Right atrium auricular region (tissue), 2 donors: ENCODE measurements at regions not wholly inside any gene's neighbourhood (a gene's known extent, or its start where the extent isn't known, plus 50 kb on each side); places are given as distances from the start of the nearest gene placed in this dataset.
"Not testable (repeated sequence)": the region's sequence is repeated elsewhere in the genome, so short reads cannot be mapped to it uniquely, and the experiment has no call there.

Experiments
- DNase-seq: peaks from one replicate; pipeline ENCODE4 v3.0.0-alpha.2; 2019; ENCODE audit warnings: low spot score
- H3K27ac ChIP-seq, 2 donors: fragments of 200-600 bp; sonication (generic); 1 replicate in 1 of 2; 2 replicates in 1 of 2; pipeline ENCODE4 v1.5.1; 2016 to 2019
- H3K27me3 ChIP-seq, 2 donors: fragments of 200-600 bp; sonication (generic); one replicate each; pipeline versions ENCODE4 v1.5.1 to v1.6.0; 2017 to 2019
- H3K36me3 ChIP-seq: fragments of 200-600 bp; sonication (generic); one replicate; pipeline ENCODE4 v1.5.1; 2016
- H3K4me1 ChIP-seq, 2 donors: fragments of 200-600 bp; sonication (generic); one replicate each; pipeline versions ENCODE4 v1.5.1 to v1.6.0; 2017 to 2019
- H3K4me3 ChIP-seq, 2 donors: fragments of 200-600 bp; sonication (generic); 1 replicate in 1 of 2; 2 replicates in 1 of 2; pipeline ENCODE4 v1.5.1; 2017 to 2019; ENCODE audit warnings: mild to moderate bottlenecking in 1 of 2, moderate library complexity in 1 of 2
- H3K9me3 ChIP-seq, 2 donors: fragments of 200-600 bp; sonication (generic); one replicate each; pipeline ENCODE4 v1.5.1; 2019
- TF ChIP-seq, protein P1 (sequence below), 2 donors: fragments of 200-600 bp; sonication (generic); IDR thresholded peaks; one replicate each; pipeline ENCODE4 v1.5.1; 2019; ENCODE audit warnings: antibody characterized with exemption in 2 of 2

DNA sequence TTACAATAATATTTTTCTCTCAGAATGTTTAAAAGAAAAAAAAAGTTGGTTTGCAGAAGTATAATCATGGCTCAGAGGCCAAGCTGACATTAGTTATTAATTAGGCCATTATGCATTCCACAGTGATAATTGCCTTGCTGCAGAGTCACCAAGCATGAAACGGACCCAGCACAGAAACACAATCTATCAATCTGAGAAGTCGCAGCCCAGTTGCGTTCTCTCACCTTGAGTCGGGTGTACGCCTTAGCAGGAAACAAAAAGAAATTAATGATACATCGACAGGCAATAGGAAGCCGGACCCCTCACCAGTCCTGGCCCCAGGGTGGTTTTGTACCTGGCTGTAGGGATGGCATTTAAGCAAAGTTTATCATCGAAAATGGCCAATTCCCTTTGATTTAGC, 129.7 kb downstream of the PHETA1 start:
- H3K36me3 ChIP-seq = no peaks in the 10 kb centered on the region
- no peak overlapping the region for H3K27ac ChIP-seq
- no peaks in the 10 kb centered on the region for H3K4me1 ChIP-seq
- peaks cover 0 to 14% of the 10 kb centered on the region in 2 donors for H3K9me3 ChIP-seq
- no peaks in the 10 kb centered on the region for H3K27me3 ChIP-seq
- DNase-seq = no peak
- TF ChIP-seq, protein P1, sequence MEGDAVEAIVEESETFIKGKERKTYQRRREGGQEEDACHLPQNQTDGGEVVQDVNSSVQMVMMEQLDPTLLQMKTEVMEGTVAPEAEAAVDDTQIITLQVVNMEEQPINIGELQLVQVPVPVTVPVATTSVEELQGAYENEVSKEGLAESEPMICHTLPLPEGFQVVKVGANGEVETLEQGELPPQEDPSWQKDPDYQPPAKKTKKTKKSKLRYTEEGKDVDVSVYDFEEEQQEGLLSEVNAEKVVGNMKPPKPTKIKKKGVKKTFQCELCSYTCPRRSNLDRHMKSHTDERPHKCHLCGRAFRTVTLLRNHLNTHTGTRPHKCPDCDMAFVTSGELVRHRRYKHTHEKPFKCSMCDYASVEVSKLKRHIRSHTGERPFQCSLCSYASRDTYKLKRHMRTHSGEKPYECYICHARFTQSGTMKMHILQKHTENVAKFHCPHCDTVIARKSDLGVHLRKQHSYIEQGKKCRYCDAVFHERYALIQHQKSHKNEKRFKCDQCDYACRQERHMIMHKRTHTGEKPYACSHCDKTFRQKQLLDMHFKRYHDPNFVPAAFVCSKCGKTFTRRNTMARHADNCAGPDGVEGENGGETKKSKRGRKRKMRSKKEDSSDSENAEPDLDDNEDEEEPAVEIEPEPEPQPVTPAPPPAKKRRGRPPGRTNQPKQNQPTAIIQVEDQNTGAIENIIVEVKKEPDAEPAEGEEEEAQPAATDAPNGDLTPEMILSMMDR (IDR thresholded peaks at IDR 0.05) = no peak
- H3K4me3 ChIP-seq = no peak overlapping the region

DNA sequence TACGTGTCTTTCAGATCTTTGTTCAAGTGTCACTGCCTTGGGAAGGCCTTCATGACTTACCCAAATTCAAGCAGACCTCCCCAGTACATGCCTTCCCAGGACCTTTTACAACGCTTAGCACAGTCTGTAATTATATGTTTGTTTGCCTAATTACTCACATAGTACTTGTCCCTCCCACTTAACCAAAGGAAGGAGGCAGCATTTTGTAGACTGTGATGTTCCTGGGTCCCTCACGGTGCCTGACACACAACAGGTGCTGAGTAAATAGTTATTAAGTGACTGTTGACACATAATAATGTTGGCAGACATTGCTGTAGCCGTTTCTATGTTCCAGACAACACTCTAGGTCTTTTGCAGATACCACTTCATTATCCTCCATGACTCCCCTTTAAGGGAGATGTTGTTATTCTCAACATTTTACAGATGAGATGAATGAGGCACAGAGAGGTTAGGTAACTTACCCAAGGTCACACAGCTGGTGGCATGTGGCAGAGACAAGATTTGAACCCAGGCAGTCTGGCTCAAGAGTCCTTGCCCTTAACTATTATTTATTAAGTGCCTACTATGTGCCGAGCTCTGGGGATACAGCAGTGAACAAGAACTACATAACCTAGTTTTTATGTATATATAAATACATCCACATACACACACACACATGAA, 130.7 kb downstream of the PHETA1 start:
- Histone ChIP-seq H3K9me3 (peaks cover 0 to 9% of the 10 kb centered on the region in 2 donors), H3K4me3 (no peak overlapping the region), H3K36me3 (no peaks in the 10 kb centered on the region), H3K27me3 (no peaks in the 10 kb centered on the region), H3K27ac (no peak overlapping the region), H3K4me1 (no peaks in the 10 kb centered on the region)
- TF ChIP-seq, protein P1 (IDR thresholded peaks at IDR 0.05) = no peak
- DNase-seq = no peak

DNA sequence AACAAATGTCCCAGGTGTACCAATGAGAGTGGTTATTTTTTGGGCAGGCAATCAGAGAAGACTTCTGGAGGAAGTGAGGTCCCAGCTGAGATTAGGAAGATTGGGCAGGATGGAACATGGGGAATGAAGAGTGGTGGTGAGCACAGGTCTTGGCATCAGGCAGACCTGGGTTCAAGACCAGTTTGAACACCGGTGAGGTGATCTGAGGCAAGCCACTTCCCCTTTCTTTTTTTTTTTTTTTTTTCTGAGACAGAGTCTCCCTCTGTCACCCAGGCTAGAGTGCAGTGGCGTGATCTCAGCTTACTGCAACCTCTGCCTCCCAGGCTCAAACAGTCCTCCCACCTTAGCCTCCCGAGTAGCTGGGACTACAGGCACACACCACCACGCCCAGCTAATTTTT, 134.4 kb downstream of the PHETA1 start:
- not testable (repeated sequence) for DNase-seq, H3K27me3 ChIP-seq, H3K4me3 ChIP-seq, H3K4me1 ChIP-seq, H3K36me3 ChIP-seq, H3K9me3 ChIP-seq, H3K27ac ChIP-seq

DNA sequence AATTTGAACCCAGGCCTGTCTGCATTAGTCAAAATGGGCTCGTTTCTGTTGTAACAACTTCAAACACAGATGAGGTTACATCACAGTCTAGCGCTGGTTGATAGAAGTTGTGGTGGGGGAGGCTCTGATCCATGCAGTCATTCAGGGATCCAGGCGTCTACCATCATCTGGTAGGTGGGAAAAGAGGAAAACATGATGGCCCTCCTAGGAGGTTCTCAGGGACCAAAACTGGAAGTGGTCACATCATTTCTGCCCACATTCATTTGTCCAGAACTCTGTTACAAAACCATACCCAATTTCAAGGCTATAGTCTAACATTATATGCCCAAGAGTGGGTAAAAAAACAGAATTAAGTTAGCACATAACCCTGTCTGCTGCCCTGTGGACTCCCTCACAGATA, 135.1 kb downstream of the PHETA1 start:
- Histone ChIP-seq H3K4me1 (no peaks in the 10 kb centered on the region), H3K27me3 (no peaks in the 10 kb centered on the region), H3K27ac (no peak overlapping the region), H3K36me3 (no peaks in the 10 kb centered on the region), H3K9me3 (peaks cover 0 to 9% of the 10 kb centered on the region in 2 donors), H3K4me3 (no peak overlapping the region)
- no peak for DNase-seq
- TF ChIP-seq, protein P1 (IDR thresholded peaks at IDR 0.05) = no peak

DNA sequence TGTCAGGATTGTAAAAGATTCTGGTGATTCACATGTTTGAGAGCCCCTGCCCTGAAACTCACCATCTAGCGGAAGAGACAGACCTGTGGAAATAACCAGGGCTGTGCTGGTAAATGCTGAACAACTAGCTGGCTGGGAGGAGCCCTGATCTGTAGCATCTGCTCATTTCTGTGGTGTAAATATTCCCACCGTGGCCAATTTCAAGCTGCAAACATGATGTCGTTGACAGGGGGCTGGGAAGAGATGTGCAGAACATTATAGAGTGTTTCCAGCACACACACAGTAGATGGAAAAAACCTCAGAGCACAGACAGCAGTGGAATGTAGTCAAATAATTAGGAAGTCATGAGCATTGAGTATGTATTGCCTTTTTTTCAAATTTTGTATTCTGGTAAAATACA, 138.2 kb downstream of the PHETA1 start:
- Histone ChIP-seq H3K4me3 (no peak overlapping the region), H3K9me3 (peaks cover 0 to 1% of the 10 kb centered on the region in 2 donors), H3K27ac (no peak overlapping the region), H3K27me3 (no peaks in the 10 kb centered on the region), H3K4me1 (no peaks in the 10 kb centered on the region), H3K36me3 (no peaks in the 10 kb centered on the region)
- TF ChIP-seq, protein P1 (IDR thresholded peaks at IDR 0.05) = no peak
- no peak for DNase-seq

DNA sequence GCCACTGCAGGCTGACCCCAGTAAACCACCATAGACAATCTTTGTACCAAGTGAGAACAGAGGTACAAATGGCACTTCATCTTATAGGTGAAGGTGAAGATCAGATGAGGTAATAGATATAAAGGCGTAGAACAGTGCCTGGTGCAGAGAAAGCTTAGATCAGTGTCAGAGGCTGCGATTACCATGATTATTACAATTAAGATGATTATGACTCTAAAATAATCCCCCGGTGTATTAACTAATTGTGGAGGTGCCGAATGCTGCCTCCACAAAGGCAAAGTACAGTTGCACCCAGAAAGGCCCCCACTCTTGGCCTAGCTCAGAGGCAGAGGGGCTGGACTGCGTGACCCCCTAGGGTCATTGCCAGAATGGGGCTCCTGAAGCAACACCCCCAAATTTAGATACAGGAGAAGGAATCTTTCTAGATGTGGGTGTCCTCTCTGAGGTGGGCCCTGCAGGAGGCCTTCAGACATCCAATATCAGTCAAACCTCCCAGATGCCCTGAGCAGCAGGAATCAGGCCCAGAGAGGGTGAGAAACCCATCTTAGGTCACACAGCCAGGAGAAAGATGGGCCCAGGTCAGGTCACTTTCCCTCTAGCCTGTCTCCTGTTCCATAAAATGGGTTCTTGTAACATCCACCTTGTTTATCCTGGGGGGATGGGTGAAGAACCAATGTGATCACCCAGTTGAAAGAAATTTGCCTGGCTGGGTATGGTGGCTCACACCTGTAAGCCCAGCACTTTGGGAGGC, 139.8 kb downstream of the PHETA1 start:
- TF ChIP-seq, protein P1 (IDR thresholded peaks at IDR 0.05) = no peak
- Histone ChIP-seq H3K4me3 (no peak overlapping the region), H3K27ac (no peak overlapping the region), H3K36me3 (no peaks in the 10 kb centered on the region), H3K27me3 (no peaks in the 10 kb centered on the region), H3K9me3 (no peaks in the 10 kb centered on the region), H3K4me1 (no peaks in the 10 kb centered on the region)
- no peak for DNase-seq
